H9 (cell line): ENCODE measurements at regions not wholly inside any gene's neighbourhood (a gene's known extent, or its start where the extent isn't known, plus 50 kb on each side); places are given as distances from the start of the nearest gene placed in this dataset.

Experiments
- DNase-seq: peaks from one replicate; pipeline ENCODE4 v3.0.0-alpha.2; 2017
- H2AFZ ChIP-seq: one replicate; pipeline ENCODE4 v1.6.1; 2013; ENCODE audit warnings: mild to moderate bottlenecking, low read length, control low read depth, moderate library complexity
- H2AK5ac ChIP-seq: 2 replicates; pipeline ENCODE4 v1.6.1; 2013; ENCODE audit warnings: low read length, control low read depth, mixed read lengths; ENCODE audit not compliant: insufficient read length
- H2BK120ac ChIP-seq: one replicate; pipeline ENCODE4 v1.6.1; 2013; ENCODE audit warnings: low read depth, mild to moderate bottlenecking, low read length, control low read depth, inconsistent platforms; ENCODE audit not compliant: poor library complexity, severe bottlenecking
- H2BK12ac ChIP-seq: 2 replicates; pipeline ENCODE4 v1.6.1; 2013; ENCODE audit warnings: low read length, control low read depth, mixed read lengths, low read depth; ENCODE audit not compliant: insufficient read length
- H2BK15ac ChIP-seq: 2 replicates; pipeline ENCODE4 v1.6.1; 2013; ENCODE audit warnings: low read depth, low read length, control low read depth
- H2BK20ac ChIP-seq: one replicate; pipeline ENCODE4 v1.6.1; 2013; ENCODE audit warnings: low read depth, mild to moderate bottlenecking, low read length, control low read depth, inconsistent platforms; ENCODE audit not compliant: poor library complexity, severe bottlenecking
- H2BK5ac ChIP-seq: 2 replicates; pipeline ENCODE4 v1.6.1; 2013; ENCODE audit warnings: low read length, control low read depth, mixed read lengths; ENCODE audit not compliant: insufficient read length
- H3K14ac ChIP-seq: 2 replicates; pipeline ENCODE4 v1.6.1; 2013; ENCODE audit warnings: low read length, control low read depth; ENCODE audit not compliant: insufficient read depth
- H3K18ac ChIP-seq: 2 replicates; pipeline ENCODE4 v1.6.1; 2013; ENCODE audit warnings: low read depth, mild to moderate bottlenecking, mixed read lengths, low read length, control low read depth; ENCODE audit not compliant: insufficient read length
- H3K23ac ChIP-seq: 2 replicates; pipeline ENCODE4 v1.6.1; 2013; ENCODE audit warnings: low read length, control low read depth, mixed read lengths, low read depth; ENCODE audit not compliant: insufficient read length
- H3K23me2 ChIP-seq: 2 replicates; pipeline ENCODE4 v1.6.1; 2013; ENCODE audit warnings: low read depth, mild to moderate bottlenecking, mixed read lengths, low read length, control low read depth; ENCODE audit not compliant: insufficient read length, poor library complexity, severe bottlenecking
- H3K27ac ChIP-seq: 2 replicates; pipeline ENCODE4 v1.5.1; 2013; ENCODE audit warnings: low read length, control low read depth, mixed read lengths, low read depth; ENCODE audit not compliant: insufficient read length
- H3K27me3 ChIP-seq: 2 replicates; pipeline ENCODE4 v1.6.1; 2013; ENCODE audit warnings: low read length, control low read depth, inconsistent platforms; ENCODE audit not compliant: insufficient read depth
- H3K4ac ChIP-seq: 2 replicates; pipeline ENCODE4 v1.6.1; 2013; ENCODE audit warnings: low read depth, mild to moderate bottlenecking, control low read depth, inconsistent platforms, low read length, moderate library complexity
- H3K4me1 ChIP-seq: 2 replicates; pipeline ENCODE4 v1.6.1; 2013; ENCODE audit warnings: low read length, control low read depth, inconsistent platforms; ENCODE audit not compliant: insufficient read depth
- H3K4me2 ChIP-seq: 2 replicates; pipeline ENCODE4 v1.6.1; 2013; ENCODE audit warnings: low read length, control low read depth, mixed read lengths; ENCODE audit not compliant: insufficient read length, insufficient read depth
- H3K56ac ChIP-seq: 2 replicates; pipeline ENCODE4 v1.6.1; 2013; ENCODE audit warnings: low read depth, mild to moderate bottlenecking, mixed read lengths, low read length, control low read depth; ENCODE audit not compliant: insufficient read length
- H3K79me1 ChIP-seq: 2 replicates; pipeline ENCODE4 v1.6.1; 2013; ENCODE audit warnings: low read depth, mild to moderate bottlenecking, moderate library complexity, low read length, control low read depth, inconsistent platforms; ENCODE audit not compliant: insufficient read depth, poor library complexity, severe bottlenecking
- H3K79me2 ChIP-seq: 2 replicates; pipeline ENCODE4 v1.6.1; 2013; ENCODE audit warnings: low read length, control low read depth, inconsistent platforms; ENCODE audit not compliant: insufficient read depth
- H3K9ac ChIP-seq: 2 replicates; pipeline ENCODE4 v1.6.1; 2013; ENCODE audit warnings: low read length, control low read depth, mixed read lengths; ENCODE audit not compliant: insufficient read length; ENCODE audit errors: extremely low read depth
- H3K9me3 ChIP-seq: one replicate; pipeline ENCODE4 v1.6.1; 2013; ENCODE audit warnings: low read depth, low read length, inconsistent platforms; ENCODE audit not compliant: control insufficient read depth
- H3T11ph ChIP-seq: one replicate; pipeline ENCODE4 v1.6.1; 2013; ENCODE audit warnings: mild to moderate bottlenecking, low read length, control low read depth, inconsistent platforms
- H4K20me1 ChIP-seq: one replicate; pipeline ENCODE4 v1.6.1; 2013; ENCODE audit not compliant: control insufficient read depth, insufficient read length, insufficient read depth
- H4K5ac ChIP-seq: 2 replicates; pipeline ENCODE4 v1.6.1; 2013; ENCODE audit warnings: low read depth, mild to moderate bottlenecking, mixed read lengths, low read length, control low read depth; ENCODE audit not compliant: insufficient read length
- H4K8ac ChIP-seq: replicated peaks from 2 replicates; pipeline ENCODE4 v1.6.1; 2013; ENCODE audit warnings: low read length, control low read depth, mixed read lengths, low read depth; ENCODE audit not compliant: insufficient read length
- H4K91ac ChIP-seq: 2 replicates; pipeline ENCODE4 v1.6.1; 2013; ENCODE audit warnings: low read depth, mild to moderate bottlenecking, moderate library complexity, mixed read lengths, low read length, control low read depth; ENCODE audit not compliant: insufficient read length
- H3K27ac Mint-ChIP-seq, 3 experiments: 2 replicates in 2 of 3; 3 replicates in 1 of 3; pipeline ENCODE4 v1.8.0; 2020 to 2021; ENCODE audit warnings: mixed read lengths in 3 of 3, mild to moderate bottlenecking in 1 of 3, moderate library complexity in 1 of 3
- H3K27me3 Mint-ChIP-seq: 2 replicates; pipeline ENCODE4 v1.8.0; 2021; ENCODE audit warnings: low read depth, mild to moderate bottlenecking, moderate library complexity, mixed read lengths
- H3K36me3 Mint-ChIP-seq, 3 experiments: 2 replicates in 2 of 3; 3 replicates in 1 of 3; pipeline ENCODE4 v1.8.0; 2020 to 2021; ENCODE audit warnings: low read depth in 3 of 3, mixed read lengths in 3 of 3; ENCODE audit not compliant: insufficient read depth in 1 of 3
- H3K4me1 Mint-ChIP-seq, 2 experiments: 2 replicates each; pipeline ENCODE4 v1.8.0; 2020; ENCODE audit warnings: mixed read lengths in 2 of 2
- H3K4me3 Mint-ChIP-seq, 2 experiments: 2 replicates in 1 of 2; 3 replicates in 1 of 2; pipeline ENCODE4 v1.8.0; 2020 to 2021; ENCODE audit warnings: mild to moderate bottlenecking in 2 of 2, mixed read lengths in 2 of 2, moderate library complexity in 1 of 2
- H3K9me3 Mint-ChIP-seq, 2 experiments: 2 replicates in 1 of 2; 3 replicates in 1 of 2; pipeline ENCODE4 v1.8.0; 2020; ENCODE audit warnings: mild to moderate bottlenecking in 2 of 2, mixed read lengths in 2 of 2, moderate library complexity in 1 of 2
- WGBS: extraction: QIAGEN DNeasy Blood & Tissue Kit; methylation state at CpG from one replicate; pipeline ENCODE4 v1.1.7; 2013; ENCODE audit warnings: missing lambda C conversion rate, low lambda C conversion rate, mixed read lengths; ENCODE audit not compliant: insufficient read length; ENCODE audit errors: extremely low coverage; 5-methylcytosine and 5-hydroxymethylcytosine counted together
- TF ChIP-seq, protein P1 (sequence below): fragments of 200-600 bp; sonication (generic); conservative IDR thresholded peaks from 3 replicates; pipeline ENCODE4 v1.8.0; 2021; ENCODE audit warnings: antibody characterized with exemption, mild to moderate bottlenecking

DNA sequence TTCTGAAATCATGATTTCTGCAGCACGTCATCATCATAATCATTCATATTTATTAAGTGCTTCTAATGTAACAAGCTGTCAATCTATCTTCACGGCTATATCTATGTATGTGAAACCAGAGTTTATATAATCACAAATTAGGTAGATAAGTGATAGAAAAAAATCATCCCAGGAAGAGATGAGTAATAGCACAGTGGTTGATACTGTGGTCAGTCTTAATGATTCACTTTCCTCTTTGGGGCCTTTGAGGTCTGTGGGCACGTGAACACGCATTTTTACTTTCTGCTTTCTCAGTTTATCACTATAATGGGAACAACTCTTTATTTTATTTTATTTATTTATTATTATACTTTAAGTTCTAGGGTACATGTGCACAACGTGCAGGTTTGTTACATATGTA, 265.9 kb upstream of the NOVA1 start:
- Histone ChIP-seq H3K14ac (no peak overlapping the region), H4K8ac (no peak overlapping the region), H3K4me2 (no peak overlapping the region), H3K9ac (no peak overlapping the region), H2BK5ac (no peak overlapping the region), H2BK12ac (no peak overlapping the region), H3K79me2 (no peaks in the 10 kb centered on the region), H3K23me2 (no peaks in the 10 kb centered on the region), H4K5ac (no peak overlapping the region), H3K79me1 (no peaks in the 10 kb centered on the region), H3K27ac (no peak overlapping the region), H3K9me3 (no peaks in the 10 kb centered on the region), H2BK120ac (no peak overlapping the region), H4K91ac (no peak overlapping the region), H2BK20ac (no peak overlapping the region), H3T11ph (no peak overlapping the region), H3K27me3 (no peaks in the 10 kb centered on the region), H2AFZ (no peak overlapping the region), H3K4me1 (no peaks in the 10 kb centered on the region), H3K18ac (no peak overlapping the region), H3K23ac (no peak overlapping the region), H3K4ac (no peak overlapping the region), H4K20me1 (no peaks in the 10 kb centered on the region), H2AK5ac (no peak overlapping the region), H2BK15ac (no peak overlapping the region), H3K56ac (no peak overlapping the region)
- Mint-ChIP-seq H3K9me3 (no peaks in the 10 kb centered on the region), H3K36me3 (no peaks in the 10 kb centered on the region), H3K4me1 (peaks cover 4 to 6% of the 10 kb centered on the region in 2 experiments), H3K4me3 (no peak overlapping the region), H3K27ac (no peak overlapping the region), H3K27me3 (no peaks in the 10 kb centered on the region)
- TF ChIP-seq, protein P1, sequence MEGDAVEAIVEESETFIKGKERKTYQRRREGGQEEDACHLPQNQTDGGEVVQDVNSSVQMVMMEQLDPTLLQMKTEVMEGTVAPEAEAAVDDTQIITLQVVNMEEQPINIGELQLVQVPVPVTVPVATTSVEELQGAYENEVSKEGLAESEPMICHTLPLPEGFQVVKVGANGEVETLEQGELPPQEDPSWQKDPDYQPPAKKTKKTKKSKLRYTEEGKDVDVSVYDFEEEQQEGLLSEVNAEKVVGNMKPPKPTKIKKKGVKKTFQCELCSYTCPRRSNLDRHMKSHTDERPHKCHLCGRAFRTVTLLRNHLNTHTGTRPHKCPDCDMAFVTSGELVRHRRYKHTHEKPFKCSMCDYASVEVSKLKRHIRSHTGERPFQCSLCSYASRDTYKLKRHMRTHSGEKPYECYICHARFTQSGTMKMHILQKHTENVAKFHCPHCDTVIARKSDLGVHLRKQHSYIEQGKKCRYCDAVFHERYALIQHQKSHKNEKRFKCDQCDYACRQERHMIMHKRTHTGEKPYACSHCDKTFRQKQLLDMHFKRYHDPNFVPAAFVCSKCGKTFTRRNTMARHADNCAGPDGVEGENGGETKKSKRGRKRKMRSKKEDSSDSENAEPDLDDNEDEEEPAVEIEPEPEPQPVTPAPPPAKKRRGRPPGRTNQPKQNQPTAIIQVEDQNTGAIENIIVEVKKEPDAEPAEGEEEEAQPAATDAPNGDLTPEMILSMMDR = no peak
- no peak for DNase-seq
- no CpG with 5 or more reads among the region's 5 CpGs for WGBS
